ENCODE measurements at regions not wholly inside any gene's neighbourhood (a gene's known extent, or its start where the extent isn't known, plus 50 kb on each side); places are given as distances from the start of the nearest gene placed in this dataset.
A peak's percentile ranks its signal among the peaks of the same experiment; 100 is the strongest.

DNA sequence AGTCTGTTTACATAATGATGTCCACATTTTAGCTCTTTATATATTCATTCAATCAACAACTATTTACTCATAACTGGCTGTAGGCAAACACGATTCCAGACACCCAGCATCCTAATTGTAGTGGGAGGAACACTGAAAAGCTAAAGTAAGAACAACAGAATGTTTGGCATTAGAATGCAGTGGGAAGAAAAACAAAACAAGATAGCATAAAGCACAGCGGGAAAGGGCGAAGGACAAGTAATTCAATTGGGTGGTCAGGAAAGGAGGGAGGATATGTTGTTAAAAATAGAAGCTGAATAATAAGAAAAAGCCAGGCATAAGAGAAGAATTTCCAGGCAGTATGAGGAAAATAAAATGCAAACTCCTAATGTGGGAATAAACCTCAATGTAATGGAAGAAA, 189.5 kb upstream of the FAT4 start:
- in situ Hi-C loops (cut with HindIII; ENCODE audit: low pct_unique_long_range_greater_than_20kb, low sequenced_read_pairs) = no loop called here
- TF ChIP-seq JUND (IDR thresholded peaks at IDR 0.05; ENCODE audit: low read depth) = no peak
- no peak for DNase-seq (ENCODE audit: low read depth in 1 of 2, low spot score in 1 of 2)

DNA sequence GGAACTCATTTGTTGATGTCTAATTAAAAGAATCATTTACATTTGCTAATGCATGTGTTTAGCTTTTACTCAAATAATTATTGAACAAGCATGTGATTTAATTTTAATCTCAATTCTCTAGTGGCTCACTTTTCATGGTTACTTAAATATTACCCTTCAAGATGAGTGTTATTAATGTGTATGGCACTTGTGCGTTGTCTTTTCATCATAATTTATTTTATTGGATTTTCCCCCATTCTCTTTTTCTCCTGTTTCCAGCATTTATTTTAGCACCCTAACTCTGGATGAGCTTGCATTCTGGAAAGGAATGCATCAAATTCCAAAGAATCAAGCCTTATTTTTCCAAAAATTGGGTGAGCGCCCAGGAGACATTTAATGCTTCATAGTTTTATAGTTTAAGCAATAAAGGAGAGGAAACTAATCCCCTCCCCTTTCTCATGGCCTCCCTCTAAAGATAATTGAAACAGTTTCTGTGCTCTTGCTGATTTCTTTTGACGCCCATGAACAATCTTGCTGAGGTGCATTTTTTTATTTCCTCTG, 191.1 kb upstream of the FAT4 start:
- no peak for DNase-seq (ENCODE audit: low read depth in 1 of 2, low spot score in 1 of 2)
- no peak for TF ChIP-seq JUND (IDR thresholded peaks at IDR 0.05; ENCODE audit: low read depth)
- in situ Hi-C loops (cut with HindIII; ENCODE audit: low pct_unique_long_range_greater_than_20kb, low sequenced_read_pairs) = no loop called here

DNA sequence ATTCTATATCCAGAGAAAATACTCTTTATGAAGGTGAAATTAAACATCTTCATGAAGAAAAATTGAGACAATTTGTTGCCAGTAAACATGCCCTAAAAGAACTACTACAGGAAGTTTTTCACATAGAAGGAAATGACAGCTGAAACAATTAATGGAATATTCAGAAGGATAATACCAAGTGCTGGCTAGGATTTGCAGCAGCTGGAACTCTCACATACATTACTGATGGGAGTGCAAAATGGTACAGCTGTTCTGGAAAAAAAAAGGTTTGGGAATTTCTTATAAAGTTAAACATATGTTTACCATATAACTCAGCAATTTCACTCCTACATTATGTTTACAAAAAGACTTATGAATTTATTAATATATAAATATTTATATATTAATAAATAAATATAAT, 193.2 kb upstream of the FAT4 start:
- no peak for TF ChIP-seq JUND (IDR thresholded peaks at IDR 0.05; ENCODE audit: low read depth)
- in situ Hi-C loops (cut with HindIII; ENCODE audit: low pct_unique_long_range_greater_than_20kb, low sequenced_read_pairs) = no loop called here

DNA sequence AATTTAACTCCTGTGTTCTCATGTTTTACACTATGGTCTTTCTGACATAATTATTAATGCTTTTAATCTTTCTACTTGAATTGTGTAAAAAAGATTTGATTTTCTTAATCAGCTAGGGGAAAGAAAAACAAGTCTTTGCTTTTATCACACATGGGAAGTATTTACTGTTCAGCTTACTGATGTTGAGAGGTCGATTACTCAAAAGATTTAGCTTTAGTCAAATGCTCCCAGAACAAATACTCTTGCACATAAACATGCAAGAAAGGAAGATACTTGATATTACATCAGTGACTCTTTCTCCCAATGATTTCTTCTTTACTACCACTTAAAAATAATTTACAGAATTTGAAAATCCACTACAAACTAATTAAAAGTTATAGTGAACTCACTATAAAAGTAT, 198.3 kb upstream of the FAT4 start:
- TF ChIP-seq JUND (IDR thresholded peaks at IDR 0.05; ENCODE audit: low read depth) = no peak
- DNase-seq (ENCODE audit: low read depth in 1 of 2, low spot score in 1 of 2) = no peak
- in situ Hi-C loops (cut with HindIII; ENCODE audit: low pct_unique_long_range_greater_than_20kb, low sequenced_read_pairs) = no loop called here

More for the DNA sequence above, 193.2 kb upstream of the FAT4 start:
- no peak for DNase-seq (ENCODE audit: low read depth in 1 of 2, low spot score in 1 of 2)

DNA sequence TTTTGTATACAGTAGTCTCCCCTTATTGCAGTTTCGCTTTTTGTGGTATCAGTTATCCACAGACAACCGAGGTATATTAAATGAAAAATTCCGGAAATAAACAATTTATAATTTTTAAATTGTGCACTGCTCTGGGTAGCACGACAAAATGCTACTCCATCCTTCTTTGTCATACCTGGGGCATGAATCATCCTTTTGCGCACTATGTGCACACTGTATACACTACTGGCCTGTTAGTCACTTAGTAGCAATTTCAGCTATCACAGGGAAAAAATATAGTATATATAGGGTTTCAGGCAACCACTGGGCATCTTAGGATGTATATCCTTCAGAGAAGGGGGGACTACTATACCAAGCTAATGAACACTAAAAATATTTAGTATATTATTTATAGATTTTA, 198.8 kb upstream of the FAT4 start:
- no peak for TF ChIP-seq JUND (IDR thresholded peaks at IDR 0.05; ENCODE audit: low read depth)
- in situ Hi-C loops (cut with HindIII; ENCODE audit: low pct_unique_long_range_greater_than_20kb, low sequenced_read_pairs) = no loop called here

DNA sequence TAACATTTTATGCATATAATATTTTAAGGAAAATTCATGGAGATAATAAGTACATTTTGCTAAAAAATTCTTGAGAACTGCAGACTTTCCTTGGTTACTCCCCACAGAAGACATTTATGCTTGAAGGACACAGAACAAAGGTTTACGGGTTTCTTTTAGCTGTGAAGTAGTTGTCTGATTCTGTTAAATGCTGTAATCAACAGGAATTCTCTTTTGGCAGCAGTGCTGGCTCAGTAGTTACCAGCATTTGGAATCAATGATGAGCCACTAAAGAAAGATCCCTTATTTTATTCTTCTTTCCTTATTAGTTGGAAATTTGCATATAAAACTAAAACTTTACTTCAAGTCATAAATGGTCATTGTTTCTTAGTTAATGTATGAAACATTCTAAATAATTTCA, 199.3 kb upstream of the FAT4 start:
- no peak for DNase-seq (ENCODE audit: low read depth in 1 of 2, low spot score in 1 of 2)
- no peak for TF ChIP-seq JUND (IDR thresholded peaks at IDR 0.05; ENCODE audit: low read depth)
- in situ Hi-C loops (cut with HindIII; ENCODE audit: low pct_unique_long_range_greater_than_20kb, low sequenced_read_pairs) = no loop called here

More for the DNA sequence above, 198.8 kb upstream of the FAT4 start:
- DNase-seq (ENCODE audit: low read depth in 1 of 2, low spot score in 1 of 2) = no peak

DNA sequence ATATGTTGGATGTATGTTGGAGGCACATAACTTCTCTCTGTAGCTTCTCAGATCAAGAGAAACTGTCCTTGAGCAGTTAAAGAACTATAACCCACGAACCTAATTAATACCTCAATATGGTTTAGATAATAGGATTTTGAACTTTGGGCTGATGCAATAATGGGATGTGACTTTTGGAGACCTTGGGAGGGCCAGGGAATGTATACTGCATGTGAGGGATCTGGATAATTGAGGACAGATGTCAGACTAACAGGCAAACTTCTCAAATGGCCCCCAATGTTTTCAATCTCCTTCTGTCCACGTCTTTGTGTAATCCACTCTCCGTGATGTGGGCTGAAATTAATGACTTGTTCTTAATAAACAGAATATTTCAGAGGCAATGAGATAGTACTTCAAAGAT, 202.2 kb upstream of the FAT4 start:
- DNase-seq (ENCODE audit: low read depth in 1 of 2, low spot score in 1 of 2) = no peak
- TF ChIP-seq JUND (IDR thresholded peaks at IDR 0.05; ENCODE audit: low read depth) = no peak
- in situ Hi-C loops (cut with HindIII; ENCODE audit: low pct_unique_long_range_greater_than_20kb, low sequenced_read_pairs) = no loop called here

DNA sequence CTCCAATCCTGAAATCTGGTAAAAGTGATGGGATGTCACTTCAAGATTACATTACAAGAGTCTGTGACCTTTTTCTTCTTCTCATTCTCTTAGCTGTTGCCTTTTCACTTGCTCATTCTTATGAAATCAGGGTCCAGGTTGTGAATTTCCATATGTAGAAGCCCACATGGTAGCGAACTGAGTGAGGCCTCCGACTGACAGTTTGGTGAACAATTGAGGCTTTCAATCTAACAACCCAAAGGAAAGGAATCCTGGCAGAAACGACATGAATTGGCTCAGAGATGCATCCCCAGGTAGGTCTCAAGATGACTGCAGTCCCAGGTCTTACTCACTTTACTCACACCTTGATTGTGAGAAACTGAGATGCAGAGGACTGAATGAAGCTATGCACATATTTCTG, 203.4 kb upstream of the FAT4 start:
- in situ Hi-C loops (cut with HindIII; ENCODE audit: low pct_unique_long_range_greater_than_20kb, low sequenced_read_pairs) = no loop called here
- no peak for DNase-seq (ENCODE audit: low read depth in 1 of 2, low spot score in 1 of 2)
- TF ChIP-seq JUND (IDR thresholded peaks at IDR 0.05; ENCODE audit: low read depth) = no peak

DNA sequence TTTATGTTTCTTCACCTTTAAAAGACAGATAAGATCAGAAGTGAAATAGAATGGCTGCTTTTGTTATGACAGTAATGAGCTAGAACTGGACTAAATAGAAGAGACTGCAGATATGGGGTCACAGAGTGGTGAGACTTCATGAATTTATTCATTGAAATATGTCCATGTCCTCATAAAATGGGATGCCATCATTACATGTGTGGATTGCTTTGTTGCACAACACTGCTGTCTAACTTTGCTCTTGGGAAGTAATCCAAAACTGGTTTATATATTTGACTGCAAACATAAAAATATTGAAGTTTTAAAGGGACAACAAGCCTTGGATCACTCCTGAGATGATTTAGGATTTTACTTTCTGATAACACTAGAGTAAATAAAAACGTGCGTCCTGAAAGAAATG, 209.2 kb upstream of the FAT4 start:
- DNase-seq (ENCODE audit: low read depth in 1 of 2, low spot score in 1 of 2) = no peak
- TF ChIP-seq JUND (IDR thresholded peaks at IDR 0.05; ENCODE audit: low read depth) = no peak
- in situ Hi-C loops (cut with HindIII; ENCODE audit: low pct_unique_long_range_greater_than_20kb, low sequenced_read_pairs) = no loop called here

DNA sequence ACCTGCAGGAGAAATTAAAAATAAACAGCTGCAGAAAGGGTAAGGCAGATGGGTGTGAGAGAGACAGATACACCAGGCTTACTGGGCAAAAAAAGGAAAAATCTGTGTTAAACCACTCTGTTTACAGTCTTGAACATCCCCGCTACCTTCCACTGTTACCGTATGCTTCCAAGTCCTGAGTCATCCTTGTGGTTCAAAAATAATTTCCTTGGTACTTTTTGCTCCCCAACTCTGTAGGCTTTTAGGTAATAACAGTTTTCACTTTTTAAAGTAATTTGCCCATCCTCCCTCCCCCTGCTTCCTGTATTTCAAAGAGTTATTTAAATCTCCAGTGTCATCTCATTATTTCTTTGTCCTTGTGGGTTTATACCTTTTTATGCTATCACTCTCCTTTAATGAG, 210.1 kb upstream of the FAT4 start:
- DNase-seq (ENCODE audit: low read depth in 1 of 2, low spot score in 1 of 2) = no peak

DNA sequence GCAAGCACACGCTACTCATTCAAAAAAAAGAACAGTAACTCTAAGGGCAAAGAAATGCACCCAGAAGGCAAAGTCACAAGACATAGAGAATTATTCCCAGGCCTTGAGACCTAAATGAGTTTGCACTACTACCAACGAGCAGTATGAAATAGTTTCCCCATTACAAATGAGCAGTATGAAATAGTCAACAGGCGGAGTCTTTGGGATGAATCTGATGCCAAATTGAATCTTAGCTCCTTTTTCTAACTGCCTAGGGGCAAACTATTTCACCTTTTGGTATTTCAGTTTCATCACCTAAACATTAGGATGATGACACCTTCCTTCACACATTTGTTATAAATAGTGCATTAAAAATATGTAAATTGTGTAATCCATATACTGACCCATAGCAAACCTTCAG, 213.0 kb upstream of the FAT4 start:
- in situ Hi-C loops (cut with HindIII; ENCODE audit: low pct_unique_long_range_greater_than_20kb, low sequenced_read_pairs) = no loop called here
- TF ChIP-seq JUND (IDR thresholded peaks at IDR 0.05; ENCODE audit: low read depth) = no peak

More for the DNA sequence above, 210.1 kb upstream of the FAT4 start:
- in situ Hi-C loops (cut with HindIII; ENCODE audit: low pct_unique_long_range_greater_than_20kb, low sequenced_read_pairs) = no loop called here
- TF ChIP-seq JUND (IDR thresholded peaks at IDR 0.05; ENCODE audit: low read depth) = no peak

DNA sequence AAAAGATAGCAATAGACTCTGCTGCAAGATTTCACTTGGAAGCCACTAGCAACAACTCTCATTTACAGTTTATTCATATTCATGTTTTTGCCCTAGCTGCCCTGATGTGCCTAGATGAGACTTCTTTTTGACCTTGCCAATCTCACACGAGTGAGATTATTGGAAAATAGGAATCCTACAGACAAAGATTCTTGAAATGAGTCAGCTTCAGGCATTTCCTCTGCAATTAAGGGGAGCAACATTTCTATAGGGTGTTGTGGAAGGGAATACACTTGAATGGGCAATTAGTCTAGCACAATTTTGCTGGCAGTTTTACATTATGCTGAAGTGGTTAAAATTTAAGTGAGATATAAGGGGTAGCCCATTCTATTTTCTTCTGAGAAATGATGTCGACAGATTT, 217.0 kb upstream of the FAT4 start:
- TF ChIP-seq JUND (IDR thresholded peaks at IDR 0.05; ENCODE audit: low read depth) = no peak
- in situ Hi-C loops (cut with HindIII; ENCODE audit: low pct_unique_long_range_greater_than_20kb, low sequenced_read_pairs) = no loop called here
- DNase-seq (ENCODE audit: low read depth in 1 of 2, low spot score in 1 of 2) = no peak

More for the DNA sequence above, 213.0 kb upstream of the FAT4 start:
- DNase-seq (ENCODE audit: low read depth in 1 of 2, low spot score in 1 of 2) = no peak

DNA sequence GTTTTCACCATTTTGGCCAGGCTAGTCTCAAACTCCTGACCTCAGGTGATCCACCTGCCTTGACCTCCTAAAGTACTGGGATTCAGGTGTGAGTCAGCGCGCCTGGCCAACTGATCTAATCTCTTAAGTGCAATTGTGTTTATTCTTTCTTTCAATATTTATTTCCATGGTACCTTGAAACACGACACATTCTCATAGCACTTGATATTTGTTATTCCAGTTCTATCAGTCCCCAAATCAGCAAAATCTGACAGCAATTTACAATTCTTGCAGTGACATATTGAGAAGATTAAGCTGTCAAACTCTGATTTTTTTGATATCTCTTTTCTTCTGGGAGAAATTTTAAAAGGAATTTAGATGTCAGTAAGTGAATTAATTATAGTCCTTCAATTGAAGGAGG, 218.1 kb upstream of the FAT4 start:
- TF ChIP-seq JUND (IDR thresholded peaks at IDR 0.05; ENCODE audit: low read depth) = no peak
- DNase-seq (ENCODE audit: low read depth in 1 of 2, low spot score in 1 of 2) = peak in 1 of 2 experiments; percentile 63
- in situ Hi-C loops (cut with HindIII; ENCODE audit: low pct_unique_long_range_greater_than_20kb, low sequenced_read_pairs) = no loop called here

DNA sequence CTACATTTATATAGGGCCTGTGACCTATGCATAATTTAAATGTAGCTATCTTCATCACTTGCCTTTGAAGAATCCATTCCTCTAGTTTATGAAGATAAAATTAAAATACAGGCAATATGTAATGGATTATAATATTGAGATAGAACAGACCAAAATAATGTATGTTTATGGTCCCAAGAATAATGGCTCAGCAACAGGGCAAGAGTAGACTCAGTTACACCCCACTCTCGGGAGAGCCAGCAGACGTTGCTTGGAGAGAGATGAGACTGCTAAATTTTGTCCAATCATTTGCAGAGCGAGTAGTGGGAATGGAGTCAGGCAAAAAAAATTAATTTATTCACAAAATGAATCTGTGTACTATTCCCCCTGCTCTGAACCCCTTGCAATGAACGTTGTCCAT, 223.2 kb upstream of the FAT4 start:
- no peak for TF ChIP-seq JUND (IDR thresholded peaks at IDR 0.05; ENCODE audit: low read depth)
- DNase-seq (ENCODE audit: low read depth in 1 of 2, low spot score in 1 of 2) = no peak
- in situ Hi-C loops (cut with HindIII; ENCODE audit: low pct_unique_long_range_greater_than_20kb, low sequenced_read_pairs) = no loop called here

All from T47D (cell line).